Islet precursor cell (in vitro differentiated cells): ENCODE measurements at regions not wholly inside any gene's neighbourhood (a gene's known extent, or its start where the extent isn't known, plus 50 kb on each side); places are given as distances from the start of the nearest gene placed in this dataset.

Experiments
- DNase-seq: peaks from one replicate; pipeline ENCODE4 v3.0.0-alpha.2; 2018

DNA sequence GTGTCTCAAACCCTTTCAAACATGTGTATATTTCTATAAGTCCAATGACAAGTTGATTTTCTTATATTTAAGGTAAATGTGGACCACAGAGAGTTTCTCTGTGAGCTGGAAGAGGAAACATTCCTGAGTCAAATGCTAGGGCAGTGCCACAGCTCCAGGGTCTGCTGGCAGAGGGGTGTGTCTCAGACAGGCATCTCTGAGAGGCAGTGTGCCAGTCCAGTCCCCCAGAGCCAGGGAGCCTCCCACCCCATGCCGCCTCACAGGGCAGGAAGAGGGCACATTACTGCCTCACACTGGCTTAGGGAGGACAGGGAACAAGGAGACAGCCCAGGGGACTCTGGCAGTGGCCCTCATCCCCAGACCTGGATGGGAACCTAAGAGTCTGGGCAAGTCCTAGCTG lies 120.2 kb downstream of the TENT4A start:
- no peak for DNase-seq

DNA sequence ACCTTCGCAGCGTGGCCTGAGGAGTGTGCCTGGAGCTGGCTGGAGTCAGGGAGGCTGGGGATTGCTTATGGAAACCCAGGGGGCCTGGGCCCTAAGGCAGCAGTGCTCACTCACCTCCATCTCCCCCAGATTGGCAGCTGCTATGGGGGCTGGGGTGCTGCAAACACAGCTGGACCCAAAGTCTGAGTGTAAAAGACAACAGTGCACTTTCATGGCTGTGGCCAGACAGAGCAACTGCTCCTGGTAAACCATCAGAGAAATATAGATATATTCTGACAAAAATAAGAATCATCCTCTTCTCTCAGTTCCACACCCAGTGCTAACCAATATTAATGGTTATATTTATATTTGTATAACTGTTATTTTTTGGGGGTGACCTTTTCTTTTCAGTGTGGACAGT lies 123.9 kb downstream of the TENT4A start:
- DNase-seq = no peak

- DNase-seq = no peak
These were observed 124.4 kb downstream of the TENT4A start for GRCh38 chr5:6837519-6838110.

- no peak for DNase-seq
These were observed 125.5 kb downstream of the TENT4A start for GRCh38 chr5:6838736-6839135.

DNA sequence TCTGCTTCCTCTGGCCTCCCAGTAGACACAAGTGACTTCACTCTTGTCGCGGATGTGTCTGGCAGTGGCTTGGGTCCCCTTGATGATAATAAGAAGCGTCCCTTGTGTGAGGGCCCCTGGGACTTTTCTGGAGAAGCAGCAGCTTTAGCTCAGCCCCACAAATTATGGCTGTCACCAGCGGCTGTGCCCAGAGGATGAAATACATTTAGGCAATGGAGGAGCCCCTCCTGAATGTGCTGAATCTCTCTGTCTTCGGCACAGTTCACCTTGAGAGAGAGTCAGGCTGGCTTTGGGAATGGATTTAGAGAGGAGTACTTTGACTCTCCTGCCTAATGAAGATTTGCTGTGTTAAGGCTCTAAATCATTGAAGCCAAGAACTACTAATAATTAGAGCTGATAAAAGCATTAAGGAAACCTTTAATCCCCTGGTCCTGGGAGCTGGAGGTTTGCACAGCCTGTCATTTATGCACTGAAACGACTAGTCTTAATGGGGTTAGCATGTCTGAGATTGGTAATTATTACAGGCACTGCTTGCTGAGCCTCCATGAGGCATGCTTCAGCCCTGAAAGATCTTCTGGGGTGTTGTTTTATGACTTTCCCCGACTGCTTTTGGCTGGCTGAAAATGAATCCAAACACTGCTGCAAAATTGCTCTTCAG lies 127.0 kb downstream of the TENT4A start:
- DNase-seq = no peak

- no peak for DNase-seq
These were observed 130.1 kb downstream of the TENT4A start for GRCh38 chr5:6843335-6843734.

DNA sequence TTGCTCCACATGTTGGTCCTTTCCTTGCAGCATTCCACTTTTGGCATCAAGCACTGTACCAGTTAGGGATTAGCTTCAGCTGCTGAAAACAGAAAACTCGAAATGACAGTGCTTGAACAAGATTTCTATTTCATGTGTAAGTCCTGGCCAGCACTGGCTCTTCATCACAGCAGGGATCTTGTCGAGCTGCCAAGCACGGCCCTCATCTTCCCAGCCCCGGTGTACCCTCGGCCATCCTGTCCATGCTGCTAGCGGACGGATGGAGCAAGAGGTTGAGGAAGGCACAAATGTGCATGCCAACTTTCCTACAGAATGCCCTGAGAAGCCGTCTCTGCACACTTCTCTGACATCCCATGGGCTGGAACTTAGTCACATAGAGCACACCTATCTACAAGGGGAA lies 130.6 kb downstream of the TENT4A start:
- no peak for DNase-seq

- DNase-seq = no peak
These were observed 132.6 kb downstream of the TENT4A start for GRCh38 chr5:6845856-6846255.

DNA sequence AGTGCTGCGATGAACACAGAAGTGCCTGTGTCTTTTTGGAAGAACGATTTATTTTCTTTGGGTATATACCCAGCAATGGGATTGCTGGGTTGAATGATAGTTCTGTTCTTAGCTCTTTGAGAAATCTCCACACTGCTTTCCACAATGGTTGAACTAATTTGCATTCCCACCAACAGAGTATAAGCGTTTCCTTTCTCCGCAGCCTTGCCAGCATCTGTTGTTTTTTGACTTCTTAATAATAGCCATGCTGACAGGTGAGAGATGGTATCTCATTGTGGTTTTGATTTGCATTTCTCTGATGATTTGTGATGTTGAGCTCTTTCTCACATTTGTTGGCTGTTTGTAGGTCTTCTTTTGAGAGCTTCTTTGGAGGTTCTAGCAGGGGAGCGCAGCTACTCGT lies 134.6 kb downstream of the TENT4A start:
- no peak for DNase-seq

- no peak for DNase-seq
These were observed 136.3 kb downstream of the TENT4A start for GRCh38 chr5:6849316-6850105.

DNA sequence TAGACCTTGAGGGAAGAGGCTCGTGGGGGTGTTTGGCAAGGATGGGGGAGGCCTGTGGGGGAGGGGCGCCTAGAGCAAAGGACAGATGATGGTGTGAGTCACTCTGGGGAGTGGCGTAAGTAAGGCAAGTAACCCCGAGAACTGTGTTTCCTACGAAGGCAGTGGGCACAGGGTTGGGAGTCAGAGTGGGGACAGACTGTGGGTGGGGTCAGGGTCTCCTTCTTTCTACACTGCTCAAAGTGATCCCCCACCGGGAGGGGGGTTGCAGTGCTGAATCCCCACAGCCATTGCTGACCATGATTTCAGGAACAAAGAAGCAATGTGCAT lies 136.8 kb downstream of the TENT4A start:
- DNase-seq = no peak

GRCh38 chr5:6856653-6857052 lies 143.4 kb downstream of the TENT4A start:
- no peak for DNase-seq

GRCh38 chr5:6858419-6858818 lies 145.2 kb downstream of the TENT4A start:
- DNase-seq = no peak

- DNase-seq = no peak
These were observed 145.8 kb downstream of the TENT4A start for GRCh38 chr5:6859023-6859422.

DNA sequence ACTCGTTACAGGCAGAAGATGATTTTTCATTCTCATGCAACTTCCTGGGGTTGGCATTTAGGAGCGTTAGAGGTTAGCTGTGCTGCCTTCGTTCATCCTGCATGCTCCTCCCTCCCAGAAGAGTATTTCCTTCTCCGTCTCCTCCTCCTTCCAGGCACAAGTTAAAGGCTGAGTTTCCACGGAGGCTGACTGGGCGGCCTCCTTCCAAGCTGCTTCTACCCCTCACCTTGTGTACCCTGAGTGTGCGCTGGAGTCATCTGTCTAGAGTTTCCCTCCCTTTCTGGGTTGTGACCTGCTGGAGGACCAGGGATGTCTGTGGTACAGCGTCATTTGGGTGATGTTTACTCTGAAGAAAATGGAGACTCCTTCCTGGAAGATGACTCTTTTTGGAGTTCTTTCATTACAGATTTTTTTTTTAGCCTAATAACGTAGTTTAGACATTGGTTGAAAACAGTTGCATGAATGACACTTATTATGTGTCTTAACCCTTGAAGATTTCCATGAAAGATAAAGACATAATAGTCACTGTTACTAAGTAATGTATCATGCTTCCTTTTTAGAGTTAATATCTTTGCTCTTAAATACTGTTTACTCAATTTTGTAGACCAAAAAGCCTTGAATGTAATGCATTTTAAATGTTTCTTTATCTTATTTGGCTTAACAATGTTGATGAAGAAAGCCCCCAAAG lies 146.9 kb downstream of the TENT4A start:
- DNase-seq = no peak

GRCh38 chr5:6861036-6861435 lies 147.8 kb downstream of the TENT4A start:
- DNase-seq = no peak

DNA sequence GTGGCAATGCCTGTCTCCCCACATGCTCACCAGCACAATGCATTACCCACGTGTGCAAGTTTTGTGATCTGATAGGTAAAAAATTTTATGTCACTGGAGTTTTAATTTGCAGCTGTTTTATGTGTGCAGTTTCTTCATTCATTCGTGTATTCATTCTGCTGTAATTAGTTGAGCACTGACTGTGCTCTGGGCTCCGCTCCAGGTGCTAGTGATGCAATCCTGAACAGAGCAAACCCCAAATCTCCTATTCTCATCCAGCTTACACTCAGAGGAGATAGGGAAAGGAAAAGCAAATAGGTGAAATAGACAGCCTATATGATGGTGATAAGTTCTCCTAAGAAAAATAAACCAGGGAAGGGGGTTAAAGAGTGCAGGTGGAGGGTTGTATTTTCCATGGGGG lies 148.4 kb downstream of the TENT4A start:
- no peak for DNase-seq

- no peak for DNase-seq
These were observed 149.1 kb downstream of the TENT4A start for GRCh38 chr5:6862306-6862705.

DNA sequence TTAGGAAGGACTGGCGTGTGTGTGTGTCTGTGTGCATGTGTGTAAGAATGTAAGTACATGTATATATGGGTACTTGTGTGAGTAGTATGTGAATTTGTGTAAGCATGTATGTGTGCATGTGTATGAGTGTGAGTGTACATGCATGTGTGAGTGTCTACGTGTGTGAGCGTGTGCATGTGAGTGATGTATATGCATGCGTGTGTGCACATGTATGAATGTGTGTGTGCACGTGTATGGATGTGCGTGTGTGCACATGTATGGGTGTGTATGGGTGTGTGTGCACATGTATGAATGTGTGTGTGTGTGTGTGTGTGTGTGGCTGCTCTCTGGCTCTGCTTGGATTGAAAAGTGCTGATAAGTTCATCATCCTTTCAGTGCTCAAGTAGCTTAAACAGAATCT lies 154.5 kb downstream of the TENT4A start:
- no peak for DNase-seq

- no peak for DNase-seq
These were observed 154.9 kb downstream of the TENT4A start for GRCh38 chr5:6868171-6868570.

- DNase-seq = no peak
These were observed 155.5 kb downstream of the TENT4A start for GRCh38 chr5:6868575-6869215.

GRCh38 chr5:6869677-6870076 lies 156.4 kb downstream of the TENT4A start:
- no peak for DNase-seq

DNA sequence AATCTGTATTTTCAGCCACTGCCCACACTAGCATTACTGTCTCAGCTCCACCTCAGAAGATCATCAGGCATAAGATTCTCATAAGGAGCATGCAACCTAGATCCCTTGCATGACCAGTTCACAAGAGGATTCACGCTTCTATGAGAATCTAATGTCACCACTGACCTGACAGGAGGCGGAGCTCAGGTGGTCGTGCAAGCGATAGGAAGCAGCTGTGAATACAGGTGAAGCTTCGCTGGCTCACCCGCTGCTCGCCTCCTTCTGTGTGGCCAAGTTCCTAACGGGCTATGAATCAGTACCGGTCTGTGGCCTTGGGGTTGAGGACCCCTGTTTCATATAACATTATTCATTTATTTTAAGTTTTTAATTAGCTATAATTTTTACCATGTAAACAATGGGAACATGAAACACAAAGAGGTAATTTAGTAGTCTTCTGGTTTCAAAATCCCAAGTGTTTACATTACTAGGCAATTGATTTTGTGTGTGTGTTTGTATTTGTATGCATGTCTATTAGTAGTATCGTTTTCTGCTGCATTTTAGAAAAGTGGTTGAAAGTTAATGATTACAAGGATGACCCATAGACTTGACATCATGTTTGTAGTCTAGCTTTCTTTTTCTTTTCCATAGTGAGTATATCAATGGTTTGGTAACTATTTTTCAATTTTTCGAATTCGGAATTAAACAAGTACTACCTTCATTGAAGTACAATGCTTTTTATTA lies 159.4 kb downstream of the TENT4A start:
- no peak for DNase-seq
